Esophagus squamous epithelium (tissue), 5 donors: ENCODE measurements at regions not wholly inside any gene's neighbourhood (a gene's known extent, or its start where the extent isn't known, plus 50 kb on each side); places are given as distances from the start of the nearest gene placed in this dataset.

Experiments
- DNase-seq: peaks from one replicate; lab custom pipeline; 2025; lab: John Stamatoyannopoulos, UW
- H3K27ac ChIP-seq, 4 donors: fragments of 200-600 bp; sonication (generic); one replicate each; pipeline ENCODE4 v1.5.1; 2016 to 2019; ENCODE audit warnings: mild to moderate bottlenecking in 1 of 4
- H3K27me3 ChIP-seq, 4 donors: fragments of 200-600 bp; sonication (generic); 1 replicate in 3 of 4; 2 replicates in 1 of 4; pipeline versions ENCODE4 v1.5.1 to v1.6.0; 2017 to 2021; ENCODE audit warnings: antibody characterized with exemption in 1 of 4
- H3K36me3 ChIP-seq, 3 donors: fragments of 200-600 bp; sonication (generic); one replicate each; pipeline ENCODE4 v1.5.1; 2016 to 2019
- H3K4me1 ChIP-seq, 3 donors: fragments of 200-600 bp; sonication (generic); one replicate each; pipeline ENCODE4 v1.5.1; 2017 to 2019
- H3K4me3 ChIP-seq, 4 donors: fragments of 200-600 bp; sonication (generic); 1 replicate in 3 of 4; 2 replicates in 1 of 4; pipeline ENCODE4 v1.5.1; 2016 to 2019; ENCODE audit warnings: mild to moderate bottlenecking in 2 of 4, moderate library complexity in 1 of 4
- H3K9me3 ChIP-seq, 3 donors: fragments of 200-600 bp; sonication (generic); one replicate each; pipeline ENCODE4 v1.5.1; 2016 to 2019
- POLR2A ChIP-seq, 4 donors: fragments of 450-650 bp; IDR thresholded peaks; one replicate each; pipeline ENCODE4 v1.6.1; 2017; ENCODE audit warnings: antibody characterized with exemption in 4 of 4, mild to moderate bottlenecking in 4 of 4, moderate library complexity in 3 of 4
- WGBS, 2 donors: methylation state at CpG; one replicate each; pipeline ENCODE4 v1.1.5; 2018; 5-methylcytosine and 5-hydroxymethylcytosine counted together
- intact Hi-C: fragments of 100-400 bp; cut with DNase I; formaldehyde crosslinking; loops from one replicate; pipeline ENCODE4 v1.15.0; 2022
- TF ChIP-seq, protein P1 (sequence below), 6 experiments: fragments of 450-650 bp in 4 of 6; fragments of 200-600 bp in 2 of 6; sonication (generic) in 2 of 6; IDR thresholded peaks; one replicate each; pipeline ENCODE4 v1.5.1; 2016 to 2019; ENCODE audit warnings: antibody characterized with exemption in 6 of 6, mild to moderate bottlenecking in 4 of 6, moderate library complexity in 4 of 6
- donor health status: DM: yes; HTN: yes; CAD: no.

DNA sequence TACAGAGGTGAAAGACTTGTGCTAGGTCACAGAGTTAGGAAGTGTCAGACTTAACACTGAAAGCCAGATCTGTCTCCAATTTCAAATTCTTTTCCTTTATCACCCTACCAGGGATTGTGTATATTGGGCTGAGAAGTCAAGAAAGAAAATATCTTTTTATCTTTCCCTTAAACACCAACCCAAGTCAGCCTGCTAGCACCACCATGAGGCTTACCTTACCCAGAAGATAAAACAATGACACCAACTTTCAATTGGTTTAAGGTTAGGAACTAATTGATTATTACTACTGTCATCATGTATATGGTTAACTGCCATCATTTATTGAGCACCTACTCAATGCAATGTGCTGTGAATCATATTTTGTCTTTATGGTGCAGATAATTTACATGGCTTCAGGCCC is 178.9 kb upstream of the FOXD3 start:
- Histone ChIP-seq H3K4me1 (no peaks in the 10 kb centered on the region), H3K27ac (no peak overlapping the region), H3K27me3 (no peaks in the 10 kb centered on the region), H3K9me3 (no peaks in the 10 kb centered on the region), H3K36me3 (no peaks in the 10 kb centered on the region), H3K4me3 (no peak overlapping the region)
- TF ChIP-seq, protein P1, sequence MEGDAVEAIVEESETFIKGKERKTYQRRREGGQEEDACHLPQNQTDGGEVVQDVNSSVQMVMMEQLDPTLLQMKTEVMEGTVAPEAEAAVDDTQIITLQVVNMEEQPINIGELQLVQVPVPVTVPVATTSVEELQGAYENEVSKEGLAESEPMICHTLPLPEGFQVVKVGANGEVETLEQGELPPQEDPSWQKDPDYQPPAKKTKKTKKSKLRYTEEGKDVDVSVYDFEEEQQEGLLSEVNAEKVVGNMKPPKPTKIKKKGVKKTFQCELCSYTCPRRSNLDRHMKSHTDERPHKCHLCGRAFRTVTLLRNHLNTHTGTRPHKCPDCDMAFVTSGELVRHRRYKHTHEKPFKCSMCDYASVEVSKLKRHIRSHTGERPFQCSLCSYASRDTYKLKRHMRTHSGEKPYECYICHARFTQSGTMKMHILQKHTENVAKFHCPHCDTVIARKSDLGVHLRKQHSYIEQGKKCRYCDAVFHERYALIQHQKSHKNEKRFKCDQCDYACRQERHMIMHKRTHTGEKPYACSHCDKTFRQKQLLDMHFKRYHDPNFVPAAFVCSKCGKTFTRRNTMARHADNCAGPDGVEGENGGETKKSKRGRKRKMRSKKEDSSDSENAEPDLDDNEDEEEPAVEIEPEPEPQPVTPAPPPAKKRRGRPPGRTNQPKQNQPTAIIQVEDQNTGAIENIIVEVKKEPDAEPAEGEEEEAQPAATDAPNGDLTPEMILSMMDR (IDR thresholded peaks at IDR 0.05), result no peak
- no peak for TF ChIP-seq POLR2A (IDR thresholded peaks at IDR 0.05)
- DNase-seq, result no peak
- intact Hi-C loops, result no loop called here

DNA sequence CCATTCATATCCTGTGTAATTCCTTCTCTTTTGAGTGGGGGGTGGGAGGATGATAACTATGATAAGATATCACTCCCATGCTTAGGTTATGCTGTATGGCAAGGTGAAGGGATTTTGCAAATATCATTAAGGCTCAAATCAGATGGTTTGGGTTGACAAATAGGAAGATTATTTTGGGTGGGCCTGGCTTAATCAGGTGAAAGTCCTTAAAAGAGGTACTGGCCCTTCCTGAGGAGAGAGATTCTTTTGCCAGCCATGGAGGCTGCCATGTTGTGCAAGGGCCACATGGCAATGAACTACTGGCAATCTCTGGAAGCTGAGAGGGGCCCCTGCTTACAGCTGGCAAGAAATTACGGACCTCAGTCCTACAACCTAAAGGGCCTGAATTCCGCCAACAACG is 174.6 kb upstream of the FOXD3 start:
- WGBS, 2 donors, result 100% methylated on average over 1 of the region's 3 CpGs
- H3K4me1 ChIP-seq, result no peaks in the 10 kb centered on the region
- peaks cover 0 to 20% (median 0%) of the 10 kb centered on the region in 4 donors for H3K27me3 ChIP-seq

DNA sequence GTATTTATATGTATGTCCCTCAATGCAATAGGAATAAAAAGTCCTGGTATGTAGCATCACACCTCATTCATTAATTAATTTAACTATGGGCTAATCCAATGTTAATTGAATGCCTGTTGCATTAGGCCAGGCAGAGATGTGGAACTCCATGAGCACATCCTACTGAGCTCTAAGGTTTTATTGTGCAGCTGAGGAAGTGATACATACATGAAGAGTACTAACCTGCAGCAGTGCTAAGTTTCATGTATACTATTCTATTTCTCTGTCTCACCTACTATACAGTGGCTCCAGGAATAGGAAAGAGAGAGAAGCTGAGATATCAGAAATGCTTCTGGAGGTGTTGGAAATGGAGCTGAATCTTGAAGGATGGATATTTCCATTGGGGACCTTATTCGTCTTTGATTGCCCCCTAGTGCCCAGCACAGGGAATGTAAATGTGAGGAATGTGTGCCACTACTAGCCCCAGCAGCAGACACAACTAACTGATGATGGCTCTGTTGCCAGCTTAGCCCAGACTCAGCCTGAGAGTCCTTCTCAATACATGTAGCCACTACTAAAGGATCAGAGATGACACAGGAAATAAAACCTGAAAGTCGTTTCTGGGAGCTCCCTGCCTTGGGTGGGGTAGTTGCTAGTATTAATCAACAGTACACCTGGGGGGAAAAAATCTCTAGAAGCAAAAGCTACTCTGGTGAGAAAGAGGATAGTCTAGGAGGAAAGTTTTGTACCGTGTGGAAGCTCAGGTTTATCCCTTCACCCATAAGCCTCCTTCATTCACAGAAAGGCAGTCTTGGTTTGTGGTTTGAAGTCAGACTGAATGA is 173.3 kb upstream of the FOXD3 start:
- Histone ChIP-seq H3K27ac (no peak overlapping the region), H3K9me3 (no peaks in the 10 kb centered on the region), H3K4me1 (no peaks in the 10 kb centered on the region), H3K4me3 (no peak overlapping the region), H3K36me3 (no peaks in the 10 kb centered on the region), H3K27me3 (peaks cover 0 to 20% (median 0%) of the 10 kb centered on the region in 4 donors)
- WGBS, 2 donors, result 11 to 17% methylated on average over 3 of the region's 3 CpGs
- TF ChIP-seq, protein P1 (IDR thresholded peaks at IDR 0.05), result peak in 4 of 6 experiments; percentile 14 to 50 (median 34)
- TF ChIP-seq POLR2A (IDR thresholded peaks at IDR 0.05), result no peak
- DNase-seq, result no peak
- intact Hi-C loops, result no loop called here

More for the DNA sequence above, 174.6 kb upstream of the FOXD3 start:
- DNase-seq, result no peak
- no peak overlapping the region for H3K27ac ChIP-seq
- H3K36me3 ChIP-seq, result no peaks in the 10 kb centered on the region
- TF ChIP-seq, protein P1 (IDR thresholded peaks at IDR 0.05), result no peak
- no peak for TF ChIP-seq POLR2A (IDR thresholded peaks at IDR 0.05)
- H3K4me3 ChIP-seq, result no peak overlapping the region
- intact Hi-C loops, result no loop called here
- H3K9me3 ChIP-seq, result no peaks in the 10 kb centered on the region

DNA sequence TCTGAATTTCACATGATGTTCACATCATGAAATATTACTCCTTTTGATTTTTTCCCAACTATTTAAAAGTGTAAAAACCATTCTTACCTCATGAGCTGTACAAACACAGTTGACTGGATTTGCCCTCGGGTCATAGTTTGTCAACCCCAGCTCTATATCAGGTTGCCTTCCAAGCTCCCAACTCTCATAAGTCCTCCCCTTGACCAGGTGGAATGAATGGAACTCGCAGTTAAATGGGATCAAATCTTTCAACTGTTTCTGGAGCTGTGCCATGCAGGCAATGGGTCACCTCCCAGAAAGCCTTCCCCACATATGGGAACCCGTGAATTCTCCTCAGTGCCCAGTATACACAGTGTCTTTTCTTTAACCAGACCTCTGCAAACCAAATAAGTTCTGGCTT is 169.8 kb upstream of the FOXD3 start:
- TF ChIP-seq, protein P1 (IDR thresholded peaks at IDR 0.05), result no peak
- TF ChIP-seq POLR2A (IDR thresholded peaks at IDR 0.05), result no peak
- WGBS, 2 donors, result 42 to 58% methylated on average over 3 of the region's 3 CpGs

DNA sequence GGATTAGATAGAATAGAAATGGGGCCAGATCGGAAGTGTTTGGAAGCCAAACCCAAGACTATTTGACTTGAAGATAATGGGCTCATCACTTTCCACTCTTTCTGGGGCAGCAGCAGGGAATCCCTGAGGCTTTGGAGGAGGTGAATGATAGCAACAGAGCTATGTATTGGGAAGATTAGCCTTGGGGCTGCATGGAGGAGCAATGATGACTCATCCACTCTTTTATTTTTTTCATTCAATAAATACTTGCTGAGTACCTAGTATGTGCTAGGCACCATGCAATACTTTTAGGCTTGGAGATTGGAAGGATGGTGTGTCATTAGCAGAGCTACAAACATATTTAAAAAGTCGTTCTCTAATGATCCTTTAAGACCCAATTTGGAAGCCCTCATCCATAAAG is 166.9 kb upstream of the FOXD3 start:
- no peaks in the 10 kb centered on the region for H3K4me1 ChIP-seq
- intact Hi-C loops, result no loop called here
- no peak for DNase-seq

More for the DNA sequence above, 169.8 kb upstream of the FOXD3 start:
- H3K36me3 ChIP-seq, result no peaks in the 10 kb centered on the region
- H3K27me3 ChIP-seq, result peaks cover 0 to 20% (median 0%) of the 10 kb centered on the region in 4 donors
- no peak for DNase-seq
- H3K27ac ChIP-seq, result no peak overlapping the region
- H3K4me1 ChIP-seq, result no peaks in the 10 kb centered on the region
- intact Hi-C loops, result no loop called here
- no peak overlapping the region for H3K4me3 ChIP-seq
- no peaks in the 10 kb centered on the region for H3K9me3 ChIP-seq

More for the DNA sequence above, 166.9 kb upstream of the FOXD3 start:
- no peak overlapping the region for H3K27ac ChIP-seq
- peaks cover 0 to 16% (median 0%) of the 10 kb centered on the region in 4 donors for H3K27me3 ChIP-seq
- H3K36me3 ChIP-seq, result no peaks in the 10 kb centered on the region
- H3K4me3 ChIP-seq, result no peak overlapping the region
- TF ChIP-seq, protein P1 (IDR thresholded peaks at IDR 0.05), result no peak
- TF ChIP-seq POLR2A (IDR thresholded peaks at IDR 0.05), result no peak
- no peaks in the 10 kb centered on the region for H3K9me3 ChIP-seq
- WGBS, 2 donors, result 58 to 67% methylated on average over 2 of the region's 2 CpGs
